Liver (tissue), 8 donors: ENCODE measurements at regions not wholly inside any gene's neighbourhood (a gene's known extent, or its start where the extent isn't known, plus 50 kb on each side); places are given as distances from the start of the nearest gene placed in this dataset.
"Not testable (repeated sequence)": the region's sequence is repeated elsewhere in the genome, so short reads cannot be mapped to it uniquely, and the experiment has no call there.

Experiments used
- DNase-seq: peaks from one replicate; pipeline ENCODE4 v3.0.0-alpha.2; 2017; ENCODE audit warnings: low spot score
- H3K27ac ChIP-seq, 2 donors: one replicate each; pipeline ENCODE4 v1.7.0; 2013; ENCODE audit warnings: inconsistent platforms in 2 of 2, low read length in 2 of 2, control low read depth in 1 of 2, low read depth in 1 of 2, mild to moderate bottlenecking in 1 of 2
- H3K27me3 ChIP-seq, 4 donors: one replicate each; pipeline versions ENCODE4 v1.6.1 to v1.7.0; 2013; ENCODE audit warnings: low read length in 3 of 4, inconsistent platforms in 1 of 4, mild to moderate bottlenecking in 1 of 4, moderate library complexity in 1 of 4; ENCODE audit not compliant: control insufficient read depth in 4 of 4, insufficient read depth in 4 of 4
- H3K36me3 ChIP-seq, 4 donors: one replicate each; pipeline versions ENCODE4 v1.6.1 to v1.7.0; 2013; ENCODE audit warnings: low read length in 3 of 4, mild to moderate bottlenecking in 3 of 4, low read depth in 1 of 4, moderate library complexity in 1 of 4; ENCODE audit not compliant: control insufficient read depth in 4 of 4, insufficient read depth in 3 of 4
- H3K4me1 ChIP-seq, 4 donors: one replicate each; pipeline versions ENCODE4 v1.6.1 to v1.7.0; 2013; ENCODE audit warnings: low read length in 3 of 4, mild to moderate bottlenecking in 3 of 4, moderate library complexity in 1 of 4; ENCODE audit not compliant: control insufficient read depth in 4 of 4, insufficient read depth in 4 of 4
- H3K4me3 ChIP-seq, 3 donors: one replicate each; pipeline versions ENCODE4 v1.6.1 to v1.7.0; 2013; ENCODE audit warnings: low read length in 3 of 3, control low read depth in 1 of 3, low read depth in 1 of 3, mild to moderate bottlenecking in 1 of 3
- H3K9ac ChIP-seq, 2 donors: one replicate each; pipeline ENCODE4 v1.7.0; 2013; ENCODE audit warnings: low read length in 2 of 2, mild to moderate bottlenecking in 2 of 2, moderate library complexity in 2 of 2, control low read depth in 1 of 2, low read depth in 1 of 2
- H3K9me3 ChIP-seq, 4 donors: one replicate each; pipeline versions ENCODE4 v1.6.1 to v1.7.0; 2013; ENCODE audit warnings: low read length in 3 of 4; ENCODE audit not compliant: control insufficient read depth in 4 of 4
- ATF3 ChIP-seq: IDR thresholded peaks from 2 replicates; pipeline ENCODE4 v1.6.1; 2016; ENCODE audit warnings: antibody characterized with exemption
- CTCF ChIP-seq: fragments of 150-350 bp; IDR thresholded peaks from 2 replicates; pipeline ENCODE4 v1.5.1; 2017; ENCODE audit warnings: improper control_type of control experiment, low read depth, low read length; ENCODE audit not compliant: missing input control
- EGR1 ChIP-seq, 2 donors: IDR thresholded peaks; 2 replicates each; pipeline ENCODE4 v1.6.1; 2016 to 2018; ENCODE audit warnings: antibody characterized with exemption in 2 of 2, low read depth in 2 of 2
- FOXA1 ChIP-seq: IDR thresholded peaks from 2 replicates; pipeline ENCODE4 v1.6.1; 2016; ENCODE audit warnings: antibody characterized with exemption
- FOXA2 ChIP-seq: IDR thresholded peaks from 2 replicates; pipeline ENCODE4 v1.6.1; 2016; ENCODE audit warnings: antibody characterized with exemption
- GABPA ChIP-seq, 2 donors: IDR thresholded peaks in 1 of 2; conservative IDR thresholded peaks in 1 of 2; 2 replicates each; pipeline ENCODE4 v1.6.1; 2016; ENCODE audit warnings: antibody characterized with exemption in 2 of 2, mild to moderate bottlenecking in 1 of 2, moderate library complexity in 1 of 2
- HNF4A ChIP-seq, 2 donors: conservative IDR thresholded peaks; 2 replicates each; pipeline ENCODE4 v1.6.1; 2016; ENCODE audit warnings: antibody characterized with exemption in 2 of 2, mild to moderate bottlenecking in 2 of 2
- HNF4G ChIP-seq: IDR thresholded peaks from 2 replicates; pipeline ENCODE4 v1.6.1; 2016; ENCODE audit warnings: antibody characterized with exemption
- JUND ChIP-seq, 2 donors: IDR thresholded peaks; 2 replicates each; pipeline ENCODE4 v1.6.1; 2016; ENCODE audit warnings: antibody characterized with exemption in 2 of 2
- NR2F2 ChIP-seq: IDR thresholded peaks from 2 replicates; pipeline ENCODE4 v1.6.1; 2016; ENCODE audit warnings: antibody characterized with exemption
- RAD21 ChIP-seq, 2 donors: IDR thresholded peaks; 2 replicates each; pipeline ENCODE4 v1.6.1; 2016; ENCODE audit warnings: antibody characterized with exemption in 2 of 2, mild to moderate bottlenecking in 2 of 2
- RXRA ChIP-seq, 2 donors: IDR thresholded peaks; 2 replicates each; pipeline ENCODE4 v1.6.1; 2017 to 2018; ENCODE audit warnings: antibody characterized with exemption in 2 of 2, mild to moderate bottlenecking in 1 of 2
- SP1 ChIP-seq: IDR thresholded peaks from 2 replicates; pipeline ENCODE4 v1.6.1; 2018; ENCODE audit warnings: antibody characterized with exemption, mild to moderate bottlenecking
- TAF1 ChIP-seq: conservative IDR thresholded peaks from 2 replicates; pipeline ENCODE4 v1.6.1; 2016; ENCODE audit warnings: antibody characterized with exemption, mild to moderate bottlenecking
- YY1 ChIP-seq: IDR thresholded peaks from 2 replicates; pipeline ENCODE4 v1.6.1; 2016; ENCODE audit warnings: antibody characterized with exemption, mild to moderate bottlenecking
- ZBTB33 ChIP-seq: IDR thresholded peaks from 2 replicates; pipeline ENCODE4 v1.6.1; 2016; ENCODE audit warnings: antibody characterized with exemption
- WGBS: extraction: QIAGEN DNeasy Blood & Tissue Kit; methylation state at CpG from one replicate; pipeline ENCODE4 v1.1.7; 2013; 5-methylcytosine and 5-hydroxymethylcytosine counted together
- TF ChIP-seq, protein P1 (sequence below): IDR thresholded peaks from 2 replicates; pipeline ENCODE4 v1.6.1; 2016; ENCODE audit warnings: antibody characterized with exemption
- TF ChIP-seq, protein P2 (sequence below): IDR thresholded peaks from 2 replicates; pipeline ENCODE4 v1.6.1; 2016; ENCODE audit warnings: antibody characterized with exemption, mild to moderate bottlenecking
- donor health status: healthy.
- donor health status: healthy.
- donor health status: healthy.
- donor health status: healthy.
- donor health status: healthy.

DNA sequence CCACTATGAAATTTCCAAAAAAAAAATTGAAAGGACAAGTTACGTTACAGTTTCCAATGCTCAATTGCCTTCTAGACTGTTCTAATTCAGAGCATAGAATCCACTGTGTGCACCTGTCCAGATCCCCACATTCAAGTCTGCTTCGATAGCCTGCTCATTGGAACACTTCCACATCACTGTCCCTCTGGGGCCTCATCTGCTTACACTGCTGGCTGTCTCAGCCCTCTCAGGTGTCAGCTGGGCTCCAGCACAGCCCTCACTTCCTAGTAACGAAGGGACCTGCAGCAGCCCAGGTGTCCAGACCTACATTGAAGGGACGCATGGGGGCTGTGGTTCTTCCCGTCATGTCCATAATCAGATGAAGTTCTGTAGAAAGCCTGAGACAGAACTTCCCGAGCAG is 94.3 kb upstream of the EMB start:
- Histone ChIP-seq H3K27ac (no peak overlapping the region), H3K4me3 (no peak overlapping the region), H3K36me3 (no peaks in the 10 kb centered on the region), H3K9ac (no peak overlapping the region), H3K27me3 (no peaks in the 10 kb centered on the region), H3K9me3 (no peaks in the 10 kb centered on the region), H3K4me1 (no peaks in the 10 kb centered on the region)
- TF ChIP-seq HNF4A (conservative IDR thresholded peaks at IDR 0.05): no peak
- WGBS: 70% methylated on average over 6 of the region's 6 CpGs
- no peak for DNase-seq

DNA sequence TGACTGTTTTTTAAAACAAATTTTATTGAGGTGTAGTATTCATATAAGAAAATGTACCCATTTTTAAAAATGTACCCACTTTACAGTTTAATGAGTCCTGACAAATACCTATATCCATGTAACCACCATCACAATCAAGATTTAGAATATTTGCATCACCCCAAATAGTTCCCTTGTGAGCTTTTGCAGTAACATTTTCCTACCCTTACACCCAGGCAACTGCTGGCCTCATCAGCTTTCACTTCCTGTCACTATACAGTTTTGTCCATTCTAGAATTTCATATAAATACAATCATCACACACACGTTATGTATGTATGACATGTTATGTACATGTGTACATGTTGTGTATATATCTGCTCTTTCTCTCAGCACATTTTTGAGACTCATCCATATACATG is 96.4 kb upstream of the EMB start:
- not testable (repeated sequence) for H3K9me3 ChIP-seq, H3K4me3 ChIP-seq, H3K27me3 ChIP-seq, DNase-seq, H3K9ac ChIP-seq, H3K36me3 ChIP-seq, H3K27ac ChIP-seq, H3K4me1 ChIP-seq
- 39% methylated on average over 1 of the region's 1 CpG for WGBS

GRCh38 chr5:50547303-50547702 is 106.2 kb upstream of the EMB start:
- Histone ChIP-seq H3K27ac (no peak overlapping the region), H3K4me1 (no peaks in the 10 kb centered on the region), H3K9me3 (no peaks in the 10 kb centered on the region), H3K9ac (no peak overlapping the region), H3K4me3 (no peak overlapping the region), H3K27me3 (no peaks in the 10 kb centered on the region), H3K36me3 (no peaks in the 10 kb centered on the region)
- 75% methylated on average over 2 of the region's 2 CpGs for WGBS
- TF ChIP-seq GABPA (IDR thresholded peaks at IDR 0.05 in 1 of 2, conservative IDR thresholded peaks at IDR 0.05 in 1 of 2): no peak
- no peak for TF ChIP-seq EGR1 (IDR thresholded peaks at IDR 0.05; ENCODE audit: low read depth in 2 of 2)
- no peak for TF ChIP-seq RAD21 (IDR thresholded peaks at IDR 0.05)
- TF ChIP-seq ATF3: no peak
- no peak for TF ChIP-seq HNF4G
- no peak for TF ChIP-seq FOXA1
- no peak for TF ChIP-seq HNF4A (conservative IDR thresholded peaks at IDR 0.05)
- TF ChIP-seq, protein P1, sequence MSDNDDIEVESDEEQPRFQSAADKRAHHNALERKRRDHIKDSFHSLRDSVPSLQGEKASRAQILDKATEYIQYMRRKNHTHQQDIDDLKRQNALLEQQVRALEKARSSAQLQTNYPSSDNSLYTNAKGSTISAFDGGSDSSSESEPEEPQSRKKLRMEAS: no peak
- no peak for TF ChIP-seq YY1
- no peak for TF ChIP-seq RXRA (IDR thresholded peaks at IDR 0.05)
- no peak for TF ChIP-seq CTCF
- TF ChIP-seq FOXA2: no peak
- TF ChIP-seq NR2F2: no peak
- no peak for TF ChIP-seq JUND (IDR thresholded peaks at IDR 0.05)
- no peak for TF ChIP-seq TAF1
- TF ChIP-seq, protein P2, sequence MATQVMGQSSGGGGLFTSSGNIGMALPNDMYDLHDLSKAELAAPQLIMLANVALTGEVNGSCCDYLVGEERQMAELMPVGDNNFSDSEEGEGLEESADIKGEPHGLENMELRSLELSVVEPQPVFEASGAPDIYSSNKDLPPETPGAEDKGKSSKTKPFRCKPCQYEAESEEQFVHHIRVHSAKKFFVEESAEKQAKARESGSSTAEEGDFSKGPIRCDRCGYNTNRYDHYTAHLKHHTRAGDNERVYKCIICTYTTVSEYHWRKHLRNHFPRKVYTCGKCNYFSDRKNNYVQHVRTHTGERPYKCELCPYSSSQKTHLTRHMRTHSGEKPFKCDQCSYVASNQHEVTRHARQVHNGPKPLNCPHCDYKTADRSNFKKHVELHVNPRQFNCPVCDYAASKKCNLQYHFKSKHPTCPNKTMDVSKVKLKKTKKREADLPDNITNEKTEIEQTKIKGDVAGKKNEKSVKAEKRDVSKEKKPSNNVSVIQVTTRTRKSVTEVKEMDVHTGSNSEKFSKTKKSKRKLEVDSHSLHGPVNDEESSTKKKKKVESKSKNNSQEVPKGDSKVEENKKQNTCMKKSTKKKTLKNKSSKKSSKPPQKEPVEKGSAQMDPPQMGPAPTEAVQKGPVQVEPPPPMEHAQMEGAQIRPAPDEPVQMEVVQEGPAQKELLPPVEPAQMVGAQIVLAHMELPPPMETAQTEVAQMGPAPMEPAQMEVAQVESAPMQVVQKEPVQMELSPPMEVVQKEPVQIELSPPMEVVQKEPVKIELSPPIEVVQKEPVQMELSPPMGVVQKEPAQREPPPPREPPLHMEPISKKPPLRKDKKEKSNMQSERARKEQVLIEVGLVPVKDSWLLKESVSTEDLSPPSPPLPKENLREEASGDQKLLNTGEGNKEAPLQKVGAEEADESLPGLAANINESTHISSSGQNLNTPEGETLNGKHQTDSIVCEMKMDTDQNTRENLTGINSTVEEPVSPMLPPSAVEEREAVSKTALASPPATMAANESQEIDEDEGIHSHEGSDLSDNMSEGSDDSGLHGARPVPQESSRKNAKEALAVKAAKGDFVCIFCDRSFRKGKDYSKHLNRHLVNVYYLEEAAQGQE: no peak
- TF ChIP-seq ZBTB33: no peak
- no peak for TF ChIP-seq SP1
- no peak for DNase-seq
